ENCODE measurements at regions not wholly inside any gene's neighbourhood (a gene's known extent, or its start where the extent isn't known, plus 50 kb on each side); places are given as distances from the start of the nearest gene placed in this dataset.

DNA sequence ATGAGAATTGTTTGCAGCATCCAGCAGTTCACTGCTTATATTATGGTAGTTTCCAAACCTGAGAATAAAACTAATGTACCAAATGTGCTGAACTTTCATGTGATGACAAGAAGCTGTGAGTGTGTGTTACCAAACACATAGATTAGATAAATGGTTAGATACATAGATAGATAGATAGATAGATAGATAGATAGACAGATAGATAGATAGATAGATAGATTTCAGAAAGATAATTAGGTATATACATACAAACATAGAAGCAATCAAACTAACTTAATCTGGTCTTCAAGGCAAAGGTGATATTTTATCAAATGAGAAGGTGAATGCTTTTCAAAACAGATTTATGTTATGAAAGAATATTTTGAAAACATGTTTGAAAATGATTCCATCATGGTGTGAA lies 147.3 kb upstream of the C11orf58 start:
- TF ChIP-seq BHLHE40 (IDR thresholded peaks at IDR 0.05; ENCODE audit: borderline replicate concordance) (no peak), SP1 (IDR thresholded peaks at IDR 0.05) (no peak), SUZ12 (IDR thresholded peaks at IDR 0.05) (no peak), FOXA1 (IDR thresholded peaks at IDR 0.05) (no peak)
